ENCODE measurements at regions not wholly inside any gene's neighbourhood (a gene's known extent, or its start where the extent isn't known, plus 50 kb on each side); places are given as distances from the start of the nearest gene placed in this dataset.

DNA sequence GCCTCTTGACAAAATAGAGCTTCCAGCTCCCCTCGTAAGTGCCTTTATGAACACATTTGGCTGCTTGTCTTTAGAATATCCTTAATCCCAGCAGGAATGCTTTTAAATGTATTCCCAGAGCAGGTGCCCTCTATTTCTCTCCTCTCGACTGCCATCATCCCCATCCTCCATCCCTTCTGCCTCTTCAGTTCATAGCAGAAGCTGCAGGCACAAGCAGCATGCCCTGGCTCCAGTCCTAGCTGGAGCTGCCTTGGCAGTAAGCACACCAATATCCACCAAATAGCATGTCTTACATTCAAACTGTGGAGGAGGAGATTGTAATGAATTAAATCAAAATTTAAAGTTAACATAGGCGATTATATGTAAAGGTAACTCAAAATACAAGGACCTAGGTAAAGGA is 891.3 kb upstream of the SLC39A10 start:
- TF ChIP-seq, protein P1, sequence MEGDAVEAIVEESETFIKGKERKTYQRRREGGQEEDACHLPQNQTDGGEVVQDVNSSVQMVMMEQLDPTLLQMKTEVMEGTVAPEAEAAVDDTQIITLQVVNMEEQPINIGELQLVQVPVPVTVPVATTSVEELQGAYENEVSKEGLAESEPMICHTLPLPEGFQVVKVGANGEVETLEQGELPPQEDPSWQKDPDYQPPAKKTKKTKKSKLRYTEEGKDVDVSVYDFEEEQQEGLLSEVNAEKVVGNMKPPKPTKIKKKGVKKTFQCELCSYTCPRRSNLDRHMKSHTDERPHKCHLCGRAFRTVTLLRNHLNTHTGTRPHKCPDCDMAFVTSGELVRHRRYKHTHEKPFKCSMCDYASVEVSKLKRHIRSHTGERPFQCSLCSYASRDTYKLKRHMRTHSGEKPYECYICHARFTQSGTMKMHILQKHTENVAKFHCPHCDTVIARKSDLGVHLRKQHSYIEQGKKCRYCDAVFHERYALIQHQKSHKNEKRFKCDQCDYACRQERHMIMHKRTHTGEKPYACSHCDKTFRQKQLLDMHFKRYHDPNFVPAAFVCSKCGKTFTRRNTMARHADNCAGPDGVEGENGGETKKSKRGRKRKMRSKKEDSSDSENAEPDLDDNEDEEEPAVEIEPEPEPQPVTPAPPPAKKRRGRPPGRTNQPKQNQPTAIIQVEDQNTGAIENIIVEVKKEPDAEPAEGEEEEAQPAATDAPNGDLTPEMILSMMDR (conservative IDR thresholded peaks at IDR 0.05; ENCODE audit: low read depth, low read length): no peak
- H3K4me3 ChIP-seq (ENCODE audit: low read depth, low read length): no peak overlapping the region
- no peak for DNase-seq (ENCODE audit: low read depth)

- TF ChIP-seq, protein P1 (conservative IDR thresholded peaks at IDR 0.05; ENCODE audit: low read depth, low read length): no peak
- no peak overlapping the region for H3K4me3 ChIP-seq (ENCODE audit: low read depth, low read length)
- DNase-seq (ENCODE audit: low read depth): no peak
Observed at GRCh38 chr2:194750926-194751325, 906.1 kb upstream of the SLC39A10 start.

- H3K4me3 ChIP-seq (ENCODE audit: low read depth, low read length): no peak overlapping the region
- TF ChIP-seq, protein P1 (conservative IDR thresholded peaks at IDR 0.05; ENCODE audit: low read depth, low read length): no peak
- DNase-seq (ENCODE audit: low read depth): no peak
Observed at GRCh38 chr2:194745557-194746146, 911.4 kb upstream of the SLC39A10 start.

DNA sequence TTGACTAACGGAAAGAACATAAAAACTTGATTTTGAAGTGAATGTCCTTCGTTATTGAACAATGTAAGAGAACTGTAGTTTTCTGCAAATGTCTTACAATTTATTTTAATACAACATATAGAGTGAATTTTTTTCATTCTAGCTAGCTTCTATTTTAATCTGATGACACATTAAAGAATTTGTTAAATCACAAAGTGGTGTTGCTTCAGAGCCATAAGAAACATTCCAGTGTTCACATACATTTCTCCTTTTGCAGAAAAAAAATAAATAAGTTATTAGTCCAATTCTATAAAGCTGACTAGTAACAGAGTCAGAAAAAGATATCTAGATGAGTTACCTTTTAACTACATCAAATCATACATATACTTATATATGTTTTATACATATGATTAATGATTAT is 914.3 kb upstream of the SLC39A10 start:
- H3K4me3 ChIP-seq (ENCODE audit: low read depth, low read length): no peak overlapping the region
- DNase-seq (ENCODE audit: low read depth): no peak
- TF ChIP-seq, protein P1 (conservative IDR thresholded peaks at IDR 0.05; ENCODE audit: low read depth, low read length): no peak

- TF ChIP-seq, protein P1 (conservative IDR thresholded peaks at IDR 0.05; ENCODE audit: low read depth, low read length): no peak
- H3K4me3 ChIP-seq (ENCODE audit: low read depth, low read length): no peak overlapping the region
- DNase-seq (ENCODE audit: low read depth): no peak
Observed at GRCh38 chr2:194739217-194739616, 917.8 kb upstream of the SLC39A10 start.

- TF ChIP-seq, protein P1 (conservative IDR thresholded peaks at IDR 0.05; ENCODE audit: low read depth, low read length): no peak
- DNase-seq (ENCODE audit: low read depth): no peak
- no peak overlapping the region for H3K4me3 ChIP-seq (ENCODE audit: low read depth, low read length)
Observed at GRCh38 chr2:194735837-194736542, 921.0 kb upstream of the SLC39A10 start.

GRCh38 chr2:194730266-194730665 is 926.8 kb upstream of the SLC39A10 start:
- H3K4me3 ChIP-seq (ENCODE audit: low read depth, low read length): no peak overlapping the region
- TF ChIP-seq, protein P1 (conservative IDR thresholded peaks at IDR 0.05; ENCODE audit: low read depth, low read length): no peak
- no peak for DNase-seq (ENCODE audit: low read depth)
